GM19043 (cell line): ENCODE measurements at regions not wholly inside any gene's neighbourhood (a gene's known extent, or its start where the extent isn't known, plus 50 kb on each side); places are given as distances from the start of the nearest gene placed in this dataset.

ENCODE experiments used
- ATAC-seq: cut with Tn5 transposase; IDR thresholded peaks from one replicate; pipeline ENCODE4 v1.9.1; 2021; ENCODE audit warnings: low read depth; ENCODE audit not compliant: unreplicated experiment

- ATAC-seq = no peak
Observed at GRCh38 chr4:30416547-30416946, 303.6 kb upstream of the PCDH7 start.

- no peak for ATAC-seq
Observed at GRCh38 chr4:30427932-30428331, 292.2 kb upstream of the PCDH7 start.

- ATAC-seq = no peak
Observed at GRCh38 chr4:30429813-30430761, 290.1 kb upstream of the PCDH7 start.

- no peak for ATAC-seq
Observed at GRCh38 chr4:30434656-30435055, 285.5 kb upstream of the PCDH7 start.

- no peak for ATAC-seq
Observed at GRCh38 chr4:30436394-30436793, 283.8 kb upstream of the PCDH7 start.

- no peak for ATAC-seq
Observed at GRCh38 chr4:30437316-30437715, 282.9 kb upstream of the PCDH7 start.

GRCh38 chr4:30443289-30443688, 276.9 kb upstream of the PCDH7 start:
- ATAC-seq = no peak

GRCh38 chr4:30450474-30450873, 269.7 kb upstream of the PCDH7 start:
- no peak for ATAC-seq

- no peak for ATAC-seq
Observed at GRCh38 chr4:30454504-30454903, 265.7 kb upstream of the PCDH7 start.

- no peak for ATAC-seq
Observed at GRCh38 chr4:30456716-30457115, 263.5 kb upstream of the PCDH7 start.

GRCh38 chr4:30460818-30461217, 259.4 kb upstream of the PCDH7 start:
- ATAC-seq = no peak

- ATAC-seq = no peak
Observed at GRCh38 chr4:30461218-30461617, 259.0 kb upstream of the PCDH7 start.

- no peak for ATAC-seq
Observed at GRCh38 chr4:30462445-30463090, 257.6 kb upstream of the PCDH7 start.

GRCh38 chr4:30471861-30472260, 248.3 kb upstream of the PCDH7 start:
- no peak for ATAC-seq

GRCh38 chr4:30473225-30473624, 246.9 kb upstream of the PCDH7 start:
- ATAC-seq = no peak

GRCh38 chr4:30495251-30495650, 224.9 kb upstream of the PCDH7 start:
- no peak for ATAC-seq

- ATAC-seq = no peak
Observed at GRCh38 chr4:30495651-30496310, 224.4 kb upstream of the PCDH7 start.

GRCh38 chr4:30511751-30512150, 208.4 kb upstream of the PCDH7 start:
- no peak for ATAC-seq

- no peak for ATAC-seq
Observed at GRCh38 chr4:30518211-30518610, 202.0 kb upstream of the PCDH7 start.

GRCh38 chr4:30525662-30526315, 194.4 kb upstream of the PCDH7 start:
- ATAC-seq = no peak

GRCh38 chr4:30535255-30535654, 184.9 kb upstream of the PCDH7 start:
- ATAC-seq = no peak
